Breast epithelium (tissue), 4 donors: ENCODE measurements at regions not wholly inside any gene's neighbourhood (a gene's known extent, or its start where the extent isn't known, plus 50 kb on each side); places are given as distances from the start of the nearest gene placed in this dataset.
"Not testable (repeated sequence)": the region's sequence is repeated elsewhere in the genome, so short reads cannot be mapped to it uniquely, and the experiment has no call there.

Source experiments
- DNase-seq, 2 donors: peaks; one replicate each; pipeline ENCODE4 v3.0.0-alpha.2; 2019; ENCODE audit warnings: low spot score in 2 of 2
- H3K27ac ChIP-seq, 2 donors: fragments of 200-600 bp; sonication (generic) in 1 of 2; one replicate each; pipeline ENCODE4 v1.5.1; 2016 to 2019; ENCODE audit warnings: mild to moderate bottlenecking in 1 of 2
- H3K27me3 ChIP-seq, 2 donors: fragments of 200-600 bp; sonication (generic) in 1 of 2; one replicate each; pipeline versions ENCODE4 v1.5.1 to v1.6.0; 2017 to 2019; ENCODE audit warnings: control low read depth in 1 of 2, mild to moderate bottlenecking in 1 of 2
- H3K36me3 ChIP-seq: fragments of 200-600 bp; one replicate; pipeline ENCODE4 v1.5.1; 2019
- H3K4me1 ChIP-seq, 2 donors: fragments of 200-600 bp; sonication (generic); one replicate each; pipeline ENCODE4 v1.5.1; 2016 to 2019; ENCODE audit warnings: control low read depth in 1 of 2
- H3K4me3 ChIP-seq, 3 donors: fragments of 200-600 bp; sonication (generic); 1 replicate in 2 of 3; 2 replicates in 1 of 3; pipeline ENCODE4 v1.5.1; 2016 to 2019; ENCODE audit warnings: mild to moderate bottlenecking in 3 of 3, moderate library complexity in 2 of 3
- H3K9me3 ChIP-seq, 2 donors: fragments of 200-600 bp; sonication (generic) in 1 of 2; one replicate each; pipeline ENCODE4 v1.5.1; 2016 to 2019; ENCODE audit warnings: control low read depth in 1 of 2
- POLR2A ChIP-seq: fragments of 450-650 bp; IDR thresholded peaks from one replicate; pipeline ENCODE4 v1.6.1; 2016; ENCODE audit warnings: antibody characterized with exemption, mild to moderate bottlenecking, moderate library complexity
- POLR2AphosphoS5 ChIP-seq, 3 donors: sonication (generic); formaldehyde crosslinking; IDR thresholded peaks; one replicate each; pipeline ENCODE4 v1.6.1; 2017; ENCODE audit warnings: antibody characterized with exemption in 3 of 3
- intact Hi-C: fragments of 100-400 bp; cut with DNase I; formaldehyde crosslinking; loops from one replicate; pipeline ENCODE4 v1.15.1; 2023; ENCODE audit warnings: low total_unique reads
- TF ChIP-seq, protein P1 (sequence below), 3 donors: fragments of 450-650 bp; IDR thresholded peaks; one replicate each; pipeline ENCODE4 v1.5.1; 2016 to 2017; ENCODE audit warnings: antibody characterized with exemption in 3 of 3, mild to moderate bottlenecking in 3 of 3, moderate library complexity in 3 of 3

GRCh38 chr13:83761631-83762030 is 120.6 kb downstream of the SLITRK1 start:
- TF ChIP-seq POLR2AphosphoS5 (IDR thresholded peaks at IDR 0.05), result no peak
- TF ChIP-seq POLR2A, result no peak
- TF ChIP-seq, protein P1, sequence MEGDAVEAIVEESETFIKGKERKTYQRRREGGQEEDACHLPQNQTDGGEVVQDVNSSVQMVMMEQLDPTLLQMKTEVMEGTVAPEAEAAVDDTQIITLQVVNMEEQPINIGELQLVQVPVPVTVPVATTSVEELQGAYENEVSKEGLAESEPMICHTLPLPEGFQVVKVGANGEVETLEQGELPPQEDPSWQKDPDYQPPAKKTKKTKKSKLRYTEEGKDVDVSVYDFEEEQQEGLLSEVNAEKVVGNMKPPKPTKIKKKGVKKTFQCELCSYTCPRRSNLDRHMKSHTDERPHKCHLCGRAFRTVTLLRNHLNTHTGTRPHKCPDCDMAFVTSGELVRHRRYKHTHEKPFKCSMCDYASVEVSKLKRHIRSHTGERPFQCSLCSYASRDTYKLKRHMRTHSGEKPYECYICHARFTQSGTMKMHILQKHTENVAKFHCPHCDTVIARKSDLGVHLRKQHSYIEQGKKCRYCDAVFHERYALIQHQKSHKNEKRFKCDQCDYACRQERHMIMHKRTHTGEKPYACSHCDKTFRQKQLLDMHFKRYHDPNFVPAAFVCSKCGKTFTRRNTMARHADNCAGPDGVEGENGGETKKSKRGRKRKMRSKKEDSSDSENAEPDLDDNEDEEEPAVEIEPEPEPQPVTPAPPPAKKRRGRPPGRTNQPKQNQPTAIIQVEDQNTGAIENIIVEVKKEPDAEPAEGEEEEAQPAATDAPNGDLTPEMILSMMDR (IDR thresholded peaks at IDR 0.05), result no peak
- no peak for DNase-seq
- no peaks in the 10 kb centered on the region for H3K4me1 ChIP-seq
- intact Hi-C loops, result no loop called here
- H3K9me3 ChIP-seq, result no peaks in the 10 kb centered on the region
- H3K4me3 ChIP-seq, result no peak overlapping the region
- no peaks in the 10 kb centered on the region for H3K27me3 ChIP-seq
- H3K27ac ChIP-seq, result no peak overlapping the region
- H3K36me3 ChIP-seq, result no peaks in the 10 kb centered on the region

GRCh38 chr13:83755210-83755609 is 127.1 kb downstream of the SLITRK1 start:
- H3K36me3 ChIP-seq, H3K9me3 ChIP-seq, H3K4me1 ChIP-seq, H3K27ac ChIP-seq, intact Hi-C loops, H3K4me3 ChIP-seq, DNase-seq, H3K27me3 ChIP-seq: not testable (repeated sequence)

- no peaks in the 10 kb centered on the region for H3K36me3 ChIP-seq
- H3K4me1 ChIP-seq, result no peaks in the 10 kb centered on the region
- no peak for DNase-seq
- peaks cover 8 to 13% of the 10 kb centered on the region in 2 donors for H3K9me3 ChIP-seq
- H3K27me3 ChIP-seq, result no peaks in the 10 kb centered on the region
- H3K4me3 ChIP-seq, result no peak overlapping the region
- intact Hi-C loops, result no loop called here
- TF ChIP-seq, protein P1 (IDR thresholded peaks at IDR 0.05), result no peak
- TF ChIP-seq POLR2A (no peak), POLR2AphosphoS5 (IDR thresholded peaks at IDR 0.05) (no peak)
- H3K27ac ChIP-seq, result no peak overlapping the region
Observed at GRCh38 chr13:83753912-83754624, 128.2 kb downstream of the SLITRK1 start.

DNA sequence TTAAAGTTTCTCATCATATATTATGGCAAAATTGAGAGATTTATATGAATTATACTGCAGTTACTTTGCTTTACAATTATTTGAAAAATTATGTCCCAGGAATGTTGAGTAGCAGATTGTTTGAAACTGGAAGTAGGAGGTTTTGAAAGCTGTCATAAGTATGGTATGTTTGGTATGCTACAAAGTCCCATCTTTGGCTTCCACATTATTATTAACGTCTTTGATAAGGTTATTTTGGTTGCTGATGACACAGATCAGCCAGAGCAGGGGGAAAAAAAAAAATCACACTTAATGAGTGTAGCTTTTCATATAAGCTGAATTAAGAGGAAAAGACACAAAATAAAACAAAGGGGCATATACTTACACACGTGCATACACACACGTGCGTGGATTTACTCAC is 130.1 kb downstream of the SLITRK1 start:
- Histone ChIP-seq H3K27ac (no peak overlapping the region), H3K27me3 (no peaks in the 10 kb centered on the region), H3K36me3 (no peaks in the 10 kb centered on the region), H3K9me3 (peaks cover 8 to 13% of the 10 kb centered on the region in 2 donors), H3K4me3 (no peak overlapping the region), H3K4me1 (no peaks in the 10 kb centered on the region)
- intact Hi-C loops, result no loop called here
- no peak for DNase-seq
- TF ChIP-seq, protein P1 (IDR thresholded peaks at IDR 0.05), result no peak

DNA sequence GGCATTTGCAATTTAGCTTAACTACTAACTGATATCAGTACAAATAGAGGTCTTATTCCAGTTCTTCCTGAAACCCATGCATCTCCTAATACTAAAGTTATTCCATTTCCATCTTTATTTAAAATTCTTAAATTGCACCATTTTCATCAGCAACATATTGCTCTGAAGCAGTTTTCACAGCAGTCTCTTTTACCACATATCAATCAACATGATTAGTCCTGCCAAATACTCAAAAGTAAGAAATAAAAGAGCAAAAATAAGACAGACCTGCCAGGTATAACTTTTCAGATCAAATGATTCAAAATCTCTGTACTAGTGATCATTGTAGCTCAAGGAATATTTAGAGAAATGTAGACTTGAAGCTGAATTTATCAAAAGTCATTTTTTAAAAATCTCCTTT is 141.7 kb downstream of the SLITRK1 start:
- intact Hi-C loops, result no loop called here
- TF ChIP-seq, protein P1 (IDR thresholded peaks at IDR 0.05), result no peak
- TF ChIP-seq POLR2A (no peak), POLR2AphosphoS5 (IDR thresholded peaks at IDR 0.05) (no peak)
- Histone ChIP-seq H3K27ac (no peak overlapping the region), H3K9me3 (no peaks in the 10 kb centered on the region), H3K4me1 (no peaks in the 10 kb centered on the region), H3K27me3 (no peaks in the 10 kb centered on the region), H3K36me3 (no peaks in the 10 kb centered on the region), H3K4me3 (no peak overlapping the region)
- no peak for DNase-seq

GRCh38 chr13:83738407-83738806 is 143.9 kb downstream of the SLITRK1 start:
- no peak for TF ChIP-seq POLR2A
- TF ChIP-seq, protein P1 (IDR thresholded peaks at IDR 0.05), result no peak
- TF ChIP-seq POLR2AphosphoS5 (IDR thresholded peaks at IDR 0.05), result no peak
- no peaks in the 10 kb centered on the region for H3K9me3 ChIP-seq
- intact Hi-C loops, result no loop called here
- H3K4me3 ChIP-seq, result no peak overlapping the region
- H3K36me3 ChIP-seq, result no peaks in the 10 kb centered on the region
- H3K27ac ChIP-seq, result no peak overlapping the region
- H3K27me3 ChIP-seq, result no peaks in the 10 kb centered on the region
- no peak for DNase-seq
- H3K4me1 ChIP-seq, result no peaks in the 10 kb centered on the region
